Astrocyte of the spinal cord (primary cell): ENCODE measurements at regions not wholly inside any gene's neighbourhood (a gene's known extent, or its start where the extent isn't known, plus 50 kb on each side); places are given as distances from the start of the nearest gene placed in this dataset.

Source experiments
- DNase-seq: peaks from one replicate; pipeline ENCODE4 v3.0.0; 2011; ENCODE audit warnings: low read depth, low spot score
- H3K4me3 ChIP-seq: 2 replicates; pipeline ENCODE4 v1.5.1; 2011; ENCODE audit warnings: low read depth, mild to moderate bottlenecking, low read length, moderate library complexity
- CTCF ChIP-seq: IDR thresholded peaks from 2 replicates; pipeline ENCODE4 v1.5.1; 2012; ENCODE audit warnings: low read depth, mild to moderate bottlenecking, low read length, inconsistent platforms
- in situ Hi-C: cut with HindIII; loops from 2 replicates; pipeline ENCODE4 v1.10.0; 2017; ENCODE audit warnings: low sequenced_read_pairs

DNA sequence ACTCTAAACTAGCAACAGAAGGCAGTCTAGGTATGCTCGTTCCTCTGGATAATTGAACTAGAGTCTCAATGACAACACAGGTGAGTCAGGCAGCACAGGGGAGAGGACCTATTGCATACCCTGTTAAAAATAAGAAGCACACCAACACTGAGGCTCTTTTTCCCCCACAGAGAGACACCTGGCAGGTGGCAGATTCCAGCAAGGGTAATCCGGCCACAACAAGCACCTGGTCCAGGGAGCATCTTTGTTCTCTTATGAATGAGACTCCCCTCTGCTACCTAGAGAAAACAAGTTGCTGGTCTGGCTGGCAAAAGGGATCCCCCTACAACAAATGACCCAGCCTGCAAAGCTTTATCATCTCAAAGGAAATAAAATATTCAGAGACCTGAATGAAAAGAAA is 508.9 kb upstream of the POU3F3 start:
- no peak overlapping the region for H3K4me3 ChIP-seq
- no peak for TF ChIP-seq CTCF
- DNase-seq = no peak
- in situ Hi-C loops = no loop called here

DNA sequence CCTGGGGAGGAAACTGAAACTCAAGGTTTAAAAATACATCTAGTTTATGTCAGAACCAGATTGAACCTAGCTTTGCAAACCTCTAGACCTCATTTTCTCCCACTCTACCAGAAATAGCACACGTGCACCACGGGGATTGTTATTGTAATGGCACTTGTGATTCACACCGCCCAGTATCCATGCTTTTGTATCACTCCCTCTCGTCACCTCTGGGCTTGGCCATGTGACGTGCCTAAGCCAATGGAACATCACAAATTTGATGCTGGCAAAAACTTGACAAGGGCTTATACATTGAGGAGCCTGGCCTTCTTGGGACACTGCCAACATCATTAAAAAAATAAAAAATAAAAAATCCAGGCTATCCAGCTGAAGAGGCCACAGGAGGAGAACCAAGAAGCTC is 495.8 kb upstream of the POU3F3 start:
- in situ Hi-C loops = no loop called here
- no peak for DNase-seq
- no peak for TF ChIP-seq CTCF
- H3K4me3 ChIP-seq = no peak overlapping the region

DNA sequence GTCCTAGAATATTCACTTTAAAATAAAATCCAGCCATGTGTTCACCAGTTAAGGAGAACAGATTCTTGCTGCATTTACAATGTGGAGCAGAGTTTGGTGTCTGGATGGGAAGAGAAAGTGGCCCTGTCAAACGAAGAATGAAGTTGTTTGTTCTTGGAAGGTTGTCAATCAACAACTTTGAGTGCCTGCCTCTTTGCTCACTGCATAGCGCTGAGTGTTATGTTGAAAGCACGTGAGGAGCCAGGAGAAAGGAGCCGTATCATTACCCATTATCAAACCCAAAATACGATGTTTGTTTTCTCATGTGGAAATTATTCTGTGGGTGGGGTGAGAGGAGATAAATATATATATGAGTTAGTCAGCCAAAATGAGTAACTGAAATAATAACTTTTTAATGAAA is 492.5 kb upstream of the POU3F3 start:
- TF ChIP-seq CTCF = no peak
- H3K4me3 ChIP-seq = no peak overlapping the region
- DNase-seq = no peak
- in situ Hi-C loops = no loop called here

DNA sequence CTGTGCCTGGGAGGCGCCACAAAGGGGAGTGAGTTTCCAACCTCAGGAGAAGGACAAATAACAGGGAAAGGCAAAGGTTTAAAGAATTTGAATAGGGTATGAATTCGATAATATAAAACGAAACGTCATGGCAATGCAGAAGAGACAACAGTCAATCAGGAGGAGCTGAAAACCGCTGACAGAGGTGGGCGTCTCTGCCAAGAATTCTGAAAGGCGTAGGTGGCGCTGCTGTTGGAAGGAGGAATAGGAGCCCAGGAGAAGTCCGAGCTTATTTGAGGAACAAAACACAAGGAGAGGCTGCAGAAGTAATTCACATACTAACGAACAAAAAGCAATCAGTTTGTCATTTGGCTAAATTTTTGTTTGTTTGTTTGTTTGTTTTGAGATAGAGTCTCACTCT is 485.8 kb upstream of the POU3F3 start:
- TF ChIP-seq CTCF = no peak
- no peak for DNase-seq
- H3K4me3 ChIP-seq = no peak overlapping the region
- in situ Hi-C loops = no loop called here

DNA sequence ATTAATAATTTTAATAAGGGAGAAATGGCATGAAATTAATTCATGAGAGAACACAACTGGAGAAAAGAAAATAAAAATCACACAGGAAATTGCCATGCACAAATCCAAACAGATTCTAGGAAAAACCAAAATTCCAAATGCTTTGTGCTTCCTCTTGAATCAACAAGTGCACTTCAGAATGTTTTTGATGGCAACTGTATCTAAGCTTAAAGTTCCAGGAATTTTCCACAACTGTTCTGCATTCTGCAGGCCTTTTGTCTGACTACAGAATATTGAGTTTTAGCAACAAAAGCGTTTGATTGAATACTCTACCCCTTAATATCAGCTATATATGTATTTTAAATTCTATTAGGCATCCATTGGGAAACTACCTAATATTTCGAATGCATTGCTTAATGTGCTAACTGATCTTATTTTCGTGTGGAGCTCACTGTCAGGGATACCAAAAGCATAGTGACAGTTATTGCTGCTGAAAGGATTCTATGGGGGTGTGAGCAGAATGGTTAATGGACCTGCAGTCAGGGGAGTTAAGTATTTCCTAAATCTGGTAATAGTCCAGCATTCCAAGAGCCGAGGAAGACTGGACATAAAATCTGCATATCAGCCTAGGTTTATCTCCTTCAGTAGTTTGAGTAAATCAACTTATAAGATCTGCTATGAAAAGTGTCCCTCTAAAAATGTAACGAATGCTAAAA is 482.7 kb upstream of the POU3F3 start:
- H3K4me3 ChIP-seq = no peak overlapping the region
- no peak for DNase-seq
- no peak for TF ChIP-seq CTCF
- in situ Hi-C loops = no loop called here

- in situ Hi-C loops = no loop called here
- no peak overlapping the region for H3K4me3 ChIP-seq
- DNase-seq = no peak
- no peak for TF ChIP-seq CTCF
These were observed 478.7 kb upstream of the POU3F3 start for GRCh38 chr2:104375206-104375605.
